HL-60 (cell line): ENCODE measurements at regions not wholly inside any gene's neighbourhood (a gene's known extent, or its start where the extent isn't known, plus 50 kb on each side); places are given as distances from the start of the nearest gene placed in this dataset.

ENCODE experiments used
- CTCF ChIP-seq: IDR thresholded peaks from one replicate; pipeline ENCODE4 v1.5.1; 2011; ENCODE audit warnings: low read length, control low read depth, inconsistent platforms; ENCODE audit not compliant: insufficient read depth
- POLR2AphosphoS5 ChIP-seq: IDR thresholded peaks from 2 replicates; pipeline ENCODE4 v1.6.1; 2012; ENCODE audit warnings: low read depth
- REST ChIP-seq: IDR thresholded peaks from 2 replicates; pipeline ENCODE4 v1.6.1; 2012; ENCODE audit warnings: low read depth; ENCODE audit not compliant: insufficient replicate concordance
- SPI1 ChIP-seq: IDR thresholded peaks from 2 replicates; pipeline ENCODE4 v1.6.1; 2012; ENCODE audit warnings: low read depth, mild to moderate bottlenecking, borderline replicate concordance

GRCh38 chrX:79559290-79559689 lies 192.2 kb upstream of the ITM2A start:
- TF ChIP-seq CTCF, result no peak
- TF ChIP-seq POLR2AphosphoS5, result no peak
- TF ChIP-seq REST, result no peak
- TF ChIP-seq SPI1, result no peak
